ENCODE measurements at regions not wholly inside any gene's neighbourhood (a gene's known extent, or its start where the extent isn't known, plus 50 kb on each side); places are given as distances from the start of the nearest gene placed in this dataset.

- H3K4me1 Mint-ChIP-seq (ENCODE audit: unreplicated experiment): peaks cover 11% of the 10 kb centered on the region
- no peaks in the 10 kb centered on the region for H3K27me3 Mint-ChIP-seq (ENCODE audit: unreplicated experiment)
- H3K9me3 Mint-ChIP-seq (ENCODE audit: unreplicated experiment): no peaks in the 10 kb centered on the region
- TF ChIP-seq CTCF (IDR thresholded peaks at IDR 0.05): no peak
- H3K27ac Mint-ChIP-seq (ENCODE audit: unreplicated experiment): no peak overlapping the region
- no peak overlapping the region for H3K4me3 Mint-ChIP-seq (ENCODE audit: unreplicated experiment)
- no peak for DNase-seq (ENCODE audit: extremely low spot score, unreplicated experiment)
- H3K36me3 Mint-ChIP-seq (ENCODE audit: unreplicated experiment): no peaks in the 10 kb centered on the region
Observed at GRCh38 chr4:33883111-33883510, 2361.2 kb downstream of the ARAP2 start.

GRCh38 chr4:33886356-33886755 lies 2358.0 kb downstream of the ARAP2 start:
- H3K27me3 Mint-ChIP-seq (ENCODE audit: unreplicated experiment): no peaks in the 10 kb centered on the region
- no peaks in the 10 kb centered on the region for H3K36me3 Mint-ChIP-seq (ENCODE audit: unreplicated experiment)
- no peak for TF ChIP-seq CTCF (IDR thresholded peaks at IDR 0.05)

DNA sequence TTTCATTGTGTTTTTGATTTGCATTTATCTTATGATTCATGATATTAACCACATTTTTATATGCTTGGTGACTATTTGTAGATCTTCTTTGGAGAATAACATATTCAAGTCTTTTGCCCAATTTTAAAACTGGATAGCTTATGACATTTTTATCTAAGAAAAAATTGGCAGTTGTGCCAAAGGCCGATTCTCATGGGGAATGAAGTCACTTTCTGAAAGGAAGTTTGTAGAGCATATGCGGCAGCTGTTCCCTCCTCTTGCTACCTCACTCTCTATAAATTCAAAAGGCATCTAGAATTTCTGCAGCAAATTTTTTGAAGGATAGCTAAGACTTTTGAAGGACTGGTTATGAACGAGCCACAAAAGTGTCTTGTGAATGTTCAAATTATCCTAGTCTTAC lies 2353.5 kb downstream of the ARAP2 start:
- Mint-ChIP-seq H3K27me3 (ENCODE audit: unreplicated experiment) (no peaks in the 10 kb centered on the region), H3K9me3 (ENCODE audit: unreplicated experiment) (peaks cover 3% of the 10 kb centered on the region), H3K27ac (ENCODE audit: unreplicated experiment) (no peak overlapping the region), H3K36me3 (ENCODE audit: unreplicated experiment) (no peaks in the 10 kb centered on the region), H3K4me1 (ENCODE audit: unreplicated experiment) (peaks cover 3% of the 10 kb centered on the region), H3K4me3 (ENCODE audit: unreplicated experiment) (no peak overlapping the region)
- TF ChIP-seq CTCF (IDR thresholded peaks at IDR 0.05): no peak
- no peak for DNase-seq (ENCODE audit: extremely low spot score, unreplicated experiment)

More at GRCh38 chr4:33886356-33886755, 2358.0 kb downstream of the ARAP2 start:
- Mint-ChIP-seq H3K4me1 (ENCODE audit: unreplicated experiment) (peaks cover 11% of the 10 kb centered on the region), H3K4me3 (ENCODE audit: unreplicated experiment) (no peak overlapping the region), H3K27ac (ENCODE audit: unreplicated experiment) (no peak overlapping the region), H3K9me3 (ENCODE audit: unreplicated experiment) (peaks cover 3% of the 10 kb centered on the region)
- no peak for DNase-seq (ENCODE audit: extremely low spot score, unreplicated experiment)

DNA sequence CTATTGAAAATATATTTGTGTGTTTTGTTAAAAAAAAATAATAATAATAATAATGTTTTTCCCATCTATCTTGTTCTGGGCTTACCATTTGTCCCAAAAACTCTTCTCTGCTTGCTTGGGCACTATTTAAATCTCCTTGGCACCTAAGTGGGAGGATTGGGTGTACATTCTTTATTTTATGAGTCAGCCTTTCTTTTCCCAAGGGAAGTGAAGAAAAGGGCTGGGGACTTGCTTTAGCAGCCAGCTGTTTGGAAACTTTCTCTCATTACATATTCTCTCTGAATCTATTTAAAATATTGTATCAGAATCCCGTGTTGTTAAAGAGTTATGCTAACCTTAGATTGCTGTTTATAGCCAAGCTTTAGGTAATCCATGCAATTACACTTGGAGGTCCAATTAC lies 2332.4 kb downstream of the ARAP2 start:
- Mint-ChIP-seq H3K4me1 (ENCODE audit: unreplicated experiment) (peaks cover 4% of the 10 kb centered on the region), H3K4me3 (ENCODE audit: unreplicated experiment) (no peak overlapping the region), H3K9me3 (ENCODE audit: unreplicated experiment) (peaks cover 33% of the 10 kb centered on the region), H3K27ac (ENCODE audit: unreplicated experiment) (no peak overlapping the region), H3K36me3 (ENCODE audit: unreplicated experiment) (peaks cover 5% of the 10 kb centered on the region), H3K27me3 (ENCODE audit: unreplicated experiment) (no peaks in the 10 kb centered on the region)
- DNase-seq (ENCODE audit: extremely low spot score, unreplicated experiment): no peak
- TF ChIP-seq CTCF (IDR thresholded peaks at IDR 0.05): no peak

DNA sequence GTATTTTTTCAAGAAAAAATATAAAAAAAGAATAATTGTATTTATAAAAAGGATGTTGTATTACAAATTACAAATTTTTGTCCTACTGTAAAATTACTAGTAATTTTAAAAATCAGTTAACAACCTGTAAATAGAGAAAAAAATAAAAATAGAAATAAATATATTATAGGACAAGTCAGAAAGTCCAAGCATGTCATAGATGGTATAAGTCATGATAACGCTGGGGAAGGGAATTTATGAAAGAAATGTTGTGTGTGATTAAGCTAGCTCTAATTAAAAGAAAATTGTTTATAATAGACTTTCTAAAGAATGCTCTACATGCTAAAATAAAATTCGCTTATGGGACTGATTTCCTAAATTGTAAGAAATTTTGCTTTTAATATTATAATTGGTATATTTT lies 2329.9 kb downstream of the ARAP2 start:
- peaks cover 35% of the 10 kb centered on the region for H3K9me3 Mint-ChIP-seq (ENCODE audit: unreplicated experiment)
- H3K27ac Mint-ChIP-seq (ENCODE audit: unreplicated experiment): no peak overlapping the region
- no peak overlapping the region for H3K4me3 Mint-ChIP-seq (ENCODE audit: unreplicated experiment)
- no peak for TF ChIP-seq CTCF (IDR thresholded peaks at IDR 0.05)
- DNase-seq (ENCODE audit: extremely low spot score, unreplicated experiment): no peak
- peaks cover 5% of the 10 kb centered on the region for H3K36me3 Mint-ChIP-seq (ENCODE audit: unreplicated experiment)
- peaks cover 4% of the 10 kb centered on the region for H3K4me1 Mint-ChIP-seq (ENCODE audit: unreplicated experiment)
- H3K27me3 Mint-ChIP-seq (ENCODE audit: unreplicated experiment): no peaks in the 10 kb centered on the region
